CD14-positive monocyte (primary cell): ENCODE measurements at regions not wholly inside any gene's neighbourhood (a gene's known extent, or its start where the extent isn't known, plus 50 kb on each side); places are given as distances from the start of the nearest gene placed in this dataset.

ENCODE experiments used
- DNase-seq, 3 donors: peaks; one replicate each; pipeline ENCODE4 v3.0.0-alpha.2; 2011 to 2022
- H2AFZ ChIP-seq: 2 replicates; pipeline ENCODE4 v1.6.0; 2012; ENCODE audit warnings: mild to moderate bottlenecking, low read depth, low read length, inconsistent platforms; ENCODE audit not compliant: insufficient read depth, poor library complexity, severe bottlenecking
- H3K27ac ChIP-seq, 2 donors: 1 replicate in 1 of 2; 2 replicates in 1 of 2; pipeline ENCODE4 v1.5.1; 2012 to 2013; ENCODE audit warnings: low read length in 2 of 2, control low read depth in 1 of 2, inconsistent platforms in 1 of 2, low read depth in 1 of 2, mild to moderate bottlenecking in 1 of 2
- H3K27me3 ChIP-seq, 2 donors: one replicate each; pipeline versions ENCODE4 v1.6.0 to v1.6.1; 2011 to 2013; ENCODE audit warnings: low read length in 2 of 2; ENCODE audit not compliant: control insufficient read depth in 2 of 2, insufficient read depth in 2 of 2
- H3K36me3 ChIP-seq, 2 donors: replicated peaks in 1 of 2; 1 replicate in 1 of 2; 2 replicates in 1 of 2; pipeline versions ENCODE4 v1.5.1 to v1.6.1; 2012 to 2013; ENCODE audit warnings: low read length in 2 of 2, control low read depth in 1 of 2, inconsistent platforms in 1 of 2, mild to moderate bottlenecking in 1 of 2; ENCODE audit not compliant: insufficient read depth in 2 of 2, control insufficient read depth in 1 of 2
- H3K4me1 ChIP-seq, 2 donors: 1 replicate in 1 of 2; 2 replicates in 1 of 2; pipeline versions ENCODE4 v1.5.1 to v1.6.1; 2012 to 2013; ENCODE audit warnings: low read length in 2 of 2, control low read depth in 1 of 2, inconsistent platforms in 1 of 2, mild to moderate bottlenecking in 1 of 2, moderate library complexity in 1 of 2; ENCODE audit not compliant: insufficient read depth in 2 of 2, control insufficient read depth in 1 of 2
- H3K4me2 ChIP-seq: replicated peaks from 2 replicates; pipeline ENCODE3; 2012; ENCODE audit warnings: low read length, moderate library complexity, mild to moderate bottlenecking; ENCODE audit not compliant: poor library complexity, severe bottlenecking; ENCODE audit errors: extremely low read depth
- H3K4me3 ChIP-seq, 3 experiments: fragments of 200-600 bp in 1 of 3; sonication (generic) in 1 of 3; replicated peaks in 1 of 3; 1 replicate in 2 of 3; 2 replicates in 1 of 3; pipeline ENCODE4 v1.5.1; 2011 to 2013; ENCODE audit warnings: low read length in 3 of 3, mild to moderate bottlenecking in 3 of 3, control low read depth in 2 of 3, low read depth in 2 of 3, inconsistent platforms in 1 of 3, moderate library complexity in 1 of 3
- H3K79me2 ChIP-seq: 2 replicates; pipeline ENCODE4 v1.6.0; 2012; ENCODE audit warnings: mild to moderate bottlenecking, control low read depth, inconsistent platforms, low read length, moderate library complexity; ENCODE audit not compliant: insufficient read depth
- H3K9ac ChIP-seq: 2 replicates; pipeline ENCODE4 v1.6.0; 2017; ENCODE audit warnings: low read length, mild to moderate bottlenecking; ENCODE audit not compliant: insufficient read depth, poor library complexity, severe bottlenecking
- H3K9me3 ChIP-seq, 2 donors: replicated peaks in 1 of 2; 1 replicate in 1 of 2; 2 replicates in 1 of 2; pipeline versions ENCODE4 v1.5.1 to v1.6.1; 2012 to 2013; ENCODE audit warnings: low read length in 2 of 2, control low read depth in 1 of 2; ENCODE audit not compliant: control insufficient read depth in 1 of 2, insufficient read depth in 1 of 2
- H4K20me1 ChIP-seq: 2 replicates; pipeline ENCODE4 v1.6.0; 2012; ENCODE audit warnings: mild to moderate bottlenecking, low read length, control low read depth, moderate library complexity; ENCODE audit not compliant: insufficient read depth
- H3K27ac Mint-ChIP-seq, 7 donors: one replicate each; pipeline ENCODE4 v1.8.0; 2020; ENCODE audit warnings: mild to moderate bottlenecking in 7 of 7, mixed read lengths in 7 of 7, moderate library complexity in 6 of 7, inconsistent platforms in 2 of 7
- H3K27me3 Mint-ChIP-seq, 3 donors: one replicate each; pipeline ENCODE4 v1.8.0; 2021 to 2022; ENCODE audit warnings: low read depth in 3 of 3, mild to moderate bottlenecking in 3 of 3, mixed read lengths in 3 of 3, moderate library complexity in 3 of 3, inconsistent platforms in 1 of 3
- H3K36me3 Mint-ChIP-seq, 2 donors: one replicate each; pipeline ENCODE4 v1.8.0; 2020; ENCODE audit warnings: mixed read lengths in 2 of 2, inconsistent platforms in 1 of 2, mild to moderate bottlenecking in 1 of 2
- H3K4me1 Mint-ChIP-seq: one replicate; pipeline ENCODE4 v1.8.0; 2020; ENCODE audit warnings: mild to moderate bottlenecking, mixed read lengths
- H3K4me3 Mint-ChIP-seq, 2 donors: one replicate each; pipeline ENCODE4 v1.8.0; 2020; ENCODE audit warnings: mild to moderate bottlenecking in 2 of 2, mixed read lengths in 2 of 2, moderate library complexity in 1 of 2
- H3K9me3 Mint-ChIP-seq, 7 donors: one replicate each; pipeline ENCODE4 v1.8.0; 2020 to 2022; ENCODE audit warnings: mixed read lengths in 7 of 7, mild to moderate bottlenecking in 6 of 7, moderate library complexity in 6 of 7, inconsistent platforms in 2 of 7
- WGBS: methylation state at CpG from one replicate; pipeline ENCODE4 v1.1.5; 2013; ENCODE audit warnings: missing lambda C conversion rate; ENCODE audit not compliant: insufficient coverage; 5-methylcytosine and 5-hydroxymethylcytosine counted together
- intact Hi-C, 2 donors: fragments of 100-400 bp; cut with micrococcal nuclease; formaldehyde crosslinking; loops; one replicate each; pipeline versions ENCODE4 v1.15.0 to v1.15.1; 2023
- TF ChIP-seq, protein P1 (sequence below): fragments of 200-600 bp; IDR thresholded peaks from one replicate; pipeline ENCODE4 v1.8.0; 2022; ENCODE audit warnings: antibody characterized with exemption, mild to moderate bottlenecking

GRCh38 chr2:128415779-128416061 lies 97.1 kb upstream of the HS6ST1 start:
- Histone ChIP-seq H4K20me1 (no peaks in the 10 kb centered on the region), H3K9me3 (no peaks in the 10 kb centered on the region), H3K4me3 (no peak overlapping the region), H3K36me3 (no peaks in the 10 kb centered on the region), H3K4me1 (no peaks in the 10 kb centered on the region), H3K27me3 (no peaks in the 10 kb centered on the region), H3K27ac (no peak overlapping the region), H2AFZ (no peak overlapping the region), H3K4me2 (no peak overlapping the region), H3K9ac (no peak overlapping the region), H3K79me2 (no peaks in the 10 kb centered on the region)
- peaks cover 0 to 5% (median 3%) of the 10 kb centered on the region in 3 donors for H3K27me3 Mint-ChIP-seq
- no peak for DNase-seq
- H3K36me3 Mint-ChIP-seq: no peaks in the 10 kb centered on the region
- H3K4me1 Mint-ChIP-seq: no peaks in the 10 kb centered on the region
- peaks cover 0 to 6% (median 2%) of the 10 kb centered on the region in 7 donors for H3K9me3 Mint-ChIP-seq
- no peak overlapping the region for H3K4me3 Mint-ChIP-seq
- no peak overlapping the region for H3K27ac Mint-ChIP-seq
- TF ChIP-seq, protein P1, sequence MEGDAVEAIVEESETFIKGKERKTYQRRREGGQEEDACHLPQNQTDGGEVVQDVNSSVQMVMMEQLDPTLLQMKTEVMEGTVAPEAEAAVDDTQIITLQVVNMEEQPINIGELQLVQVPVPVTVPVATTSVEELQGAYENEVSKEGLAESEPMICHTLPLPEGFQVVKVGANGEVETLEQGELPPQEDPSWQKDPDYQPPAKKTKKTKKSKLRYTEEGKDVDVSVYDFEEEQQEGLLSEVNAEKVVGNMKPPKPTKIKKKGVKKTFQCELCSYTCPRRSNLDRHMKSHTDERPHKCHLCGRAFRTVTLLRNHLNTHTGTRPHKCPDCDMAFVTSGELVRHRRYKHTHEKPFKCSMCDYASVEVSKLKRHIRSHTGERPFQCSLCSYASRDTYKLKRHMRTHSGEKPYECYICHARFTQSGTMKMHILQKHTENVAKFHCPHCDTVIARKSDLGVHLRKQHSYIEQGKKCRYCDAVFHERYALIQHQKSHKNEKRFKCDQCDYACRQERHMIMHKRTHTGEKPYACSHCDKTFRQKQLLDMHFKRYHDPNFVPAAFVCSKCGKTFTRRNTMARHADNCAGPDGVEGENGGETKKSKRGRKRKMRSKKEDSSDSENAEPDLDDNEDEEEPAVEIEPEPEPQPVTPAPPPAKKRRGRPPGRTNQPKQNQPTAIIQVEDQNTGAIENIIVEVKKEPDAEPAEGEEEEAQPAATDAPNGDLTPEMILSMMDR: no peak
- WGBS: no CpG with 5 or more reads among the region's 1 CpG
- intact Hi-C loops: no loop called here

GRCh38 chr2:128416109-128416785 lies 97.6 kb upstream of the HS6ST1 start:
- Histone ChIP-seq H3K4me3 (no peak overlapping the region), H2AFZ (no peak overlapping the region), H3K4me1 (no peaks in the 10 kb centered on the region), H3K27me3 (no peaks in the 10 kb centered on the region), H3K36me3 (no peaks in the 10 kb centered on the region), H3K9ac (no peak overlapping the region), H3K4me2 (no peak overlapping the region), H3K27ac (no peak overlapping the region), H3K79me2 (no peaks in the 10 kb centered on the region), H3K9me3 (no peaks in the 10 kb centered on the region), H4K20me1 (no peaks in the 10 kb centered on the region)
- 91% methylated on average over 5 of the region's 9 CpGs for WGBS
- Mint-ChIP-seq H3K27ac (no peak overlapping the region), H3K9me3 (peaks cover 0 to 6% (median 3%) of the 10 kb centered on the region in 7 donors), H3K36me3 (no peaks in the 10 kb centered on the region), H3K27me3 (peaks cover 0 to 5% (median 3%) of the 10 kb centered on the region in 3 donors), H3K4me1 (no peaks in the 10 kb centered on the region), H3K4me3 (no peak overlapping the region)
- intact Hi-C loops: no loop called here
- TF ChIP-seq, protein P1: no peak
- no peak for DNase-seq
